22Rv1 (cell line): ENCODE measurements at regions not wholly inside any gene's neighbourhood (a gene's known extent, or its start where the extent isn't known, plus 50 kb on each side); places are given as distances from the start of the nearest gene placed in this dataset.
"Not testable (repeated sequence)": the region's sequence is repeated elsewhere in the genome, so short reads cannot be mapped to it uniquely, and the experiment has no call there.

Source experiments
- H3K27ac ChIP-seq: fragments of 450-650 bp; 2 replicates; pipeline ENCODE4 v1.5.1; 2017
- ZFX ChIP-seq: fragments of 450-650 bp; IDR thresholded peaks from 2 replicates; pipeline ENCODE4 v1.6.1; 2017; ENCODE audit warnings: antibody characterized with exemption, borderline replicate concordance
- TF ChIP-seq, protein P1 (sequence below): fragments of 450-650 bp; IDR thresholded peaks from 2 replicates; pipeline ENCODE4 v1.5.1; 2017; ENCODE audit warnings: mild to moderate bottlenecking

DNA sequence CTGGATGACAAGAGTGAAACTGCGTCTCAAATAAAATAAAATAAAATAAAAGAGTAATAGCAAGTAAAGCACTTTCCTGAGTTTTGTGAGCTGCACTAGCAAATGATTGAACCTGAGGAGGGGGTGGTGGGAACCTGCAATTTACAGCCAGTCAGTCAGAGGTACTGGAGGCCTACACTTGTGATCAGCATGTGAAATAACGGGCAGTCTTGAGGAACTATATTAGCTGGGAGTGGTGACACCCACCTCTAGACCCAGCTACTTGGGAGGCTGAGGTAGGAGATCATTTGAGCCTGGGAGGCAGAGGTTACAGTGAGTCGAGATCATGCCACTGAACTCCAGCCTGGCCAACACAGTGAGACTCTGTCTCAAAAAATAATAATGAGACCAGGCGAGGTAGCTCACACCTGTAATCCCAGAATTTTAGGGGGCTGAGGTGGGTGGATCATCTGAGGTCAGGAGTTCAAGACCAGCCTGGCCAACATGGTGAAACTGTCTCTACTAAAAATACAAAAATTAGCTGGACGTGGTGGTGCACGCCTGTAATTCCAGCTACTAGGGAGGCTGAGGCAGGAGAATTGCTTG lies 537.1 kb upstream of the HTR2C start:
- no peak overlapping the region for H3K27ac ChIP-seq
- TF ChIP-seq ZFX = no peak
- TF ChIP-seq, protein P1, sequence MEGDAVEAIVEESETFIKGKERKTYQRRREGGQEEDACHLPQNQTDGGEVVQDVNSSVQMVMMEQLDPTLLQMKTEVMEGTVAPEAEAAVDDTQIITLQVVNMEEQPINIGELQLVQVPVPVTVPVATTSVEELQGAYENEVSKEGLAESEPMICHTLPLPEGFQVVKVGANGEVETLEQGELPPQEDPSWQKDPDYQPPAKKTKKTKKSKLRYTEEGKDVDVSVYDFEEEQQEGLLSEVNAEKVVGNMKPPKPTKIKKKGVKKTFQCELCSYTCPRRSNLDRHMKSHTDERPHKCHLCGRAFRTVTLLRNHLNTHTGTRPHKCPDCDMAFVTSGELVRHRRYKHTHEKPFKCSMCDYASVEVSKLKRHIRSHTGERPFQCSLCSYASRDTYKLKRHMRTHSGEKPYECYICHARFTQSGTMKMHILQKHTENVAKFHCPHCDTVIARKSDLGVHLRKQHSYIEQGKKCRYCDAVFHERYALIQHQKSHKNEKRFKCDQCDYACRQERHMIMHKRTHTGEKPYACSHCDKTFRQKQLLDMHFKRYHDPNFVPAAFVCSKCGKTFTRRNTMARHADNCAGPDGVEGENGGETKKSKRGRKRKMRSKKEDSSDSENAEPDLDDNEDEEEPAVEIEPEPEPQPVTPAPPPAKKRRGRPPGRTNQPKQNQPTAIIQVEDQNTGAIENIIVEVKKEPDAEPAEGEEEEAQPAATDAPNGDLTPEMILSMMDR = no peak

DNA sequence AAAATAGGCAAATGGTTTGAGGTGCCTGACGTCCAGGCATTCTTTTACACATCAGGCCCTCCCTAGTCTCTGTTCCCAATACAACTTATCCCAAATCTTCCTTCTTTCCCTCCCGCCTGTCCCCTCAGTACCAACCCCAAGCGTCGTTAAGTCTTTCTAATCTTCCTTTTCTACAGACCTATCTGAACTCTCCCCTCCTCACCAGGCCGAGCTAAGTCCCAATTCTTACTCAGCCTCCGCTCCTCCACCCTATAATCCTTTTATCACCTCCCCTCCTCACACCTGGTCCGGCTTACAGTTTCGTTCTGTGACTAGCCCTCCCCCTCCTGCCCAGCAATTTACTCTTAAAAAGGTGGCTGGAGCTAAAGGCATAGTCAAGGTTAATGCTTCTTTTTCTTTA lies 542.4 kb upstream of the HTR2C start:
- not testable (repeated sequence) for H3K27ac ChIP-seq

DNA sequence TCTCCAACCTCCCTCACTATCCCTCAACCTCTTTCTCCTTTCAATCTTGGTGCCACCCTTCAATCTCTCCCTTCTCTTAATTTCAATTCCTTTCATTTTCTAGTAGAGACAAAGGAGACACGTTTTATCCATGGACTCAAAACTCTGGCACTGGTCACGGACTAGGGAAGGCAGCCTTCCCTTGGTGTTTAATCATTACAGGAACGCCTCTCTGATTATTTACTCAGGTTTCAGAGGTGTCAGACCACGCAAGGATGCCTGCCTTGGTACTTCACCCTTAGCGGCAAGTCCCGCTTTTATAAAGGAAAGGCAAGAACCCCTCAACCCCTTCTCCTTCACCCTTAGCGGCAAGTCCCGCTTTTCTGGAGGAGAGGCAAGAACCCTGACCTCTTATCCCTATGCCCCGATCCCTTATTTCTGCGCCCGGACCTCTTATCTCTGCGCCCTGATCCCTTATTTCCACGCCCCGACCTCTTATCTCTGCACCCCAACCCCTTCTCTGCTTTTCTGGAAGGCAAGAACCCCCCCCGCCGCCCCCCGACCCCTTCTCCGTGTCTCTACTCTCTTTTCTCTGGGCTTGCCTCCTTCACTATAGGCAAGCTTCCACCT lies 543.1 kb upstream of the HTR2C start:
- H3K27ac ChIP-seq = not testable (repeated sequence)

DNA sequence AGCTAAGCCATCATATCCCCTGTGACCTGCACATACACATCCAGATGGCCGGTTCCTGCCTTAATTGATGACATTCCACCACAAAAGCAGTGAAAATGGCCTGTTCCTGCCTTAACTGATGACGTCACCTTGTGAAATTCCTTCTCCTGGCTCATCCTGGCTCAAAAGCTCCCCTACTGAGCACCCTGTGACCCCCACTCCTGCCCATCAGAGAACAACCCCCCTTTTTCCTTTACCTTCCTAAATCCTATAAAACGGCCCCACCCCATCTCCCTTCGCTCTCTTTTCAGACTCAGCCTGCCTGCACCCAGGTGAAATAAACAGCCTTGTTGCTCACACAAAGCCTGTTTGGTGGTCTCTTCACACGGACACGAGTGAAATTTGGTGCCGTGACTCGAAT lies 543.8 kb upstream of the HTR2C start:
- H3K27ac ChIP-seq = not testable (repeated sequence)

DNA sequence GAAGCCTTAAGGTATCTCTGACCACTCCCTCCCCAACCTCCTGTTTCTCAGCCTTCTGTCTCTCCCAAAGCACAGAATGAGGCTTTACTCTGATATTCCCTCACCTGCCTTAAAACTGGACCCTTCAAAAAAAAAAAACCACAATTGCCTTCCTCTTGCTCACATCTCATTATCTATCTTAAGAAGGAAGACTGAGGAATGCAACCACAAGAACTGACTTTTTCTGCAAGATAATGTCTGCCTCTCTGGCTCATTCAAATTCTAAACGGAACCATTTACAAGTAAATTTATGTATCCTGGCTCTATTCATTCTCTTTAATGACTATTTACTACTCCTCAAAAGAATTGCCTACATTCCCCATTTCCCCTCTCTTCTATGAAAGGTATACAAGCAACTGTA lies 545.5 kb upstream of the HTR2C start:
- no peak overlapping the region for H3K27ac ChIP-seq
- no peak for TF ChIP-seq ZFX
- TF ChIP-seq, protein P1 = no peak

DNA sequence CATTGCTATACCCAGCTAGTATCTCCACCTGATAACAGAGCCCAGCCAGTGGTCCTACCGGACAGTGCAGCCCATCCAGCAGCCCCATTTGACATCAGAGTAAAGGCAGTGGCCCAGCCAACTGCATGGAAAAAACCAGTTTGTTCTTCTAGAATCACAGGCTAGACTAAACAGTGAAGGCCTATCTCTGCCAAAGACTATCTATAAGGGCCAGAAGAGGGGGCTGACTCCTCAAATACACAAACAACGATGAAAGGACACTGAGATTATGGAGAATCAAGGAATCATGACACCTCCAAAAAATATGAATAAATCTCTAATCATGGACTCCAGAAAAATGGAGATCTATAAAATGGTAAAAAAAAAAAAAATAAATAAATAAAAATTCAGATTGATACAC lies 546.4 kb upstream of the HTR2C start:
- H3K27ac ChIP-seq = no peak overlapping the region
- TF ChIP-seq, protein P1 = no peak
- TF ChIP-seq ZFX = no peak

DNA sequence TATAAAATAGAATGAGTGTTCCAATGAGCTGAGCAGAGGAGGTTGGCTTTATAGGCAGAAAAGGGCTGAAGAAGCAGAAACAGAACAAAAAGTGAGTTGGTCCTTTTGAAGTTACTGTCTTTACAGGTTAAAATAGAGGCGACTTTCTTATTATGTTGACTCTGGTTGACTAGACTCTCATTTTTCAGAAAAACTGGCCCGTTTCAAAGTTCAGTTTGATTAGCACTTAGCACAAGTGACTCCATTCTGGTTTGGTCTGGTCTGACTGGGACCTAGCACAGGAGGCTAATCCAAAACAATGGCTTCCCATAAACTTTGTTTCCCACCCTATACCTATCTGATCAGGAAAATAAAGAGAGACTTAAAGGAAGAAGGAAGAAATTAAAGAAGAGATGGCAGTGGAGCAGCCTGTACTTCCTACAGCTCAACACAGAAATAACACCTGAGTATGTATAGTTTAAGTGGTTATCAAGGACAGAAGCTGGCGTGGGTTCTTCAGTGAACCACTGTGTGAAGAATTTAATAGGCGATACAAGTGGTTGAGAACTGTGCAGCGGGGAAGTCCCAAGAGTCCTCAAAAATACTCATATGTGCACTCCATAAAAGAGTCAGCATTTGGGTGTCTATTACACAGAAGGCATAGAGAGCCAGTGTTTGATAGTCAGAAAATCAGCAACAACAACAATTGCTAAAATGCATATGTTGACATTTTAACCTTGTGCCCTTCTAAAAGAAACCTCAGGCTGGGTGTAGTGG lies 554.8 kb upstream of the HTR2C start:
- TF ChIP-seq, protein P1 = no peak
- no peak for TF ChIP-seq ZFX
- no peak overlapping the region for H3K27ac ChIP-seq

DNA sequence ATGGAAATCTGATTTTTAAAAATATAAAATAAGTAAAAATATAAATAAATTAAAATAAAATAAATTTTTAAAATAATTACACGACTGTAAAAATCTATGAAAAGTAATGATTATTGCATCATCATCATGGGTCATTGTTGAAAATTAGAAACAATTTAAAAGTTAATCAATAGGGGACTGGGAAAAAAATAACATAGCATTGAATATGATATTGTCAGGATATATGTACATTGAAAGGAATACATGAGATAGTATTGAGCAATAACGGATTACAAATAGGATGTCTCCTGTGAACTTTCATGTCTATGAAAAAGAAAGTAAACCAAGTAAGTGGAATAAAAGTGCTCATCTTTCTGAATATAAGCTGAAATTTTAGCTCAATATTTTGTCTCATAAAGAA lies 566.8 kb upstream of the HTR2C start:
- H3K27ac ChIP-seq = no peak overlapping the region
- TF ChIP-seq, protein P1 = no peak
- no peak for TF ChIP-seq ZFX

DNA sequence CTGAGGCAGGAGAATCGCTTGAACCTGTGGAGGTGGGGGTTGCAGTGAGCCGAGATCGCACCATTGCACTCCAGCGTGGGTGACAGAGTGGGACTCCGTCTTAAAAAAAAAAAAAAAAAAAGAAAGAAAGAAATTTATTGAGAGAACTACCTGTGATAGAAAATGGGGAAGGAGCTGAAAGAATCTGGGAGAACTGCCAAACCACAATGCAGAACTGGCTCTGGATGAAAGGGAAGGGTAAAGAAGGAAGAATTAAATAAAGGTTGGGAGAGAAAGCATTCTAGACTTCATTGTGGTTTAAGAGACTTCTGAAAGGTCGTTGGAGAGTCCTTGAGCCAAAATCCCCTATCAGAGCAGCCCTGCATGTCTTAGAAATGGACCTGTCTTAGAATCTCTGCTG lies 567.9 kb upstream of the HTR2C start:
- TF ChIP-seq ZFX = no peak
- TF ChIP-seq, protein P1 = no peak
- no peak overlapping the region for H3K27ac ChIP-seq
